Stomach (tissue), 4 donors: ENCODE measurements at regions not wholly inside any gene's neighbourhood (a gene's known extent, or its start where the extent isn't known, plus 50 kb on each side); places are given as distances from the start of the nearest gene placed in this dataset.

Source experiments
- EP300 ChIP-seq: sonication (generic); formaldehyde crosslinking; IDR thresholded peaks from one replicate; pipeline ENCODE4 v1.6.1; 2017; ENCODE audit warnings: antibody characterized with exemption
- TF ChIP-seq, protein P1 (sequence below), 7 experiments: fragments of 450-650 bp in 4 of 7; fragments of 200-600 bp in 3 of 7; sonication (generic) in 3 of 7; IDR thresholded peaks; one replicate each; pipeline ENCODE4 v1.5.1; 2016 to 2019; ENCODE audit warnings: antibody characterized with exemption in 7 of 7, control low read depth in 2 of 7, mild to moderate bottlenecking in 1 of 7

DNA sequence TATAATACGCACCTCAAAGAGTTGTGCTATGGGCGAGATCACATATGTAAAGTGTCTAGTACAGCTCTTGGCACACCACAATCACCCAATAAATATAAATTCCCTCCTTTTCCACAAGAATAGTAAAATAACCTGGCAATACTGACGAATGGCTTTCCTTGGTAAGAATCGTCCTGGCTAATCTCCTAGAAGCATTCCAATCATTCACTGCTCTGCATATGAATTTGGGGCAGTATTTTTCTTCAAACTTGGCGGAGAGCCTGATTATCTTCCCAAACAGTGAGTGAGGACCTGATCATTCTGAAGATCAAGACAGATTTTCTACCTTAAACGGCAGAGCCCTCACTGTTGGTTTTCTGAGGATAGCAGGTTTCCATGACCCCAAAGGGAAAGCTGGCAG is 96.0 kb downstream of the TMEM215 start:
- TF ChIP-seq, protein P1, sequence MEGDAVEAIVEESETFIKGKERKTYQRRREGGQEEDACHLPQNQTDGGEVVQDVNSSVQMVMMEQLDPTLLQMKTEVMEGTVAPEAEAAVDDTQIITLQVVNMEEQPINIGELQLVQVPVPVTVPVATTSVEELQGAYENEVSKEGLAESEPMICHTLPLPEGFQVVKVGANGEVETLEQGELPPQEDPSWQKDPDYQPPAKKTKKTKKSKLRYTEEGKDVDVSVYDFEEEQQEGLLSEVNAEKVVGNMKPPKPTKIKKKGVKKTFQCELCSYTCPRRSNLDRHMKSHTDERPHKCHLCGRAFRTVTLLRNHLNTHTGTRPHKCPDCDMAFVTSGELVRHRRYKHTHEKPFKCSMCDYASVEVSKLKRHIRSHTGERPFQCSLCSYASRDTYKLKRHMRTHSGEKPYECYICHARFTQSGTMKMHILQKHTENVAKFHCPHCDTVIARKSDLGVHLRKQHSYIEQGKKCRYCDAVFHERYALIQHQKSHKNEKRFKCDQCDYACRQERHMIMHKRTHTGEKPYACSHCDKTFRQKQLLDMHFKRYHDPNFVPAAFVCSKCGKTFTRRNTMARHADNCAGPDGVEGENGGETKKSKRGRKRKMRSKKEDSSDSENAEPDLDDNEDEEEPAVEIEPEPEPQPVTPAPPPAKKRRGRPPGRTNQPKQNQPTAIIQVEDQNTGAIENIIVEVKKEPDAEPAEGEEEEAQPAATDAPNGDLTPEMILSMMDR (IDR thresholded peaks at IDR 0.05): no peak
- TF ChIP-seq EP300: no peak
